H1 (cell line): ENCODE measurements at regions not wholly inside any gene's neighbourhood (a gene's known extent, or its start where the extent isn't known, plus 50 kb on each side); places are given as distances from the start of the nearest gene placed in this dataset.

Experiments used
- KDM5A ChIP-seq: fragments of 200-600 bp; IDR thresholded peaks from 2 replicates; pipeline ENCODE4 v1.7.1; 2012; ENCODE audit warnings: mild to moderate bottlenecking, low read length, inconsistent platforms, mixed read lengths

DNA sequence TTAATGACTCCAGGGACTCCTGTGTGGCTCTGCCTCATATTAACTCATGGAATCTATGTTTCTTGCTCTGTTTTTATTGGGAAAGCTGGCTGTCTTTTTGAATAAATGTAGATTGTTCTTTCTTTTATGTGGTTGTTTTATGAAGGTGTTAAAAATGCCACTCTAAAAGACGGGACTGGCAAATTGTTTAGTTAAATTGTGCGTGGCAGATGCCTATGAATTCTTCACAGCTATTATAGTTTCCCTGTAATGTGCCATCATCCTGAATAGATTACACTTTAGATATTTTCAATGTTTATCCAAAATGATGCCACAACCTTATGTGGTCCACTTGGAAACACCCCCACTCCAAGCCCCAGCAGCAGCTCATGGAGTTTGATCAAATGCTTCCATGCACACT lies 149.7 kb downstream of the ST6GAL2 start (continued):
- TF ChIP-seq KDM5A = no peak
